ENCODE measurements at regions not wholly inside any gene's neighbourhood (a gene's known extent, or its start where the extent isn't known, plus 50 kb on each side); places are given as distances from the start of the nearest gene placed in this dataset.

DNA sequence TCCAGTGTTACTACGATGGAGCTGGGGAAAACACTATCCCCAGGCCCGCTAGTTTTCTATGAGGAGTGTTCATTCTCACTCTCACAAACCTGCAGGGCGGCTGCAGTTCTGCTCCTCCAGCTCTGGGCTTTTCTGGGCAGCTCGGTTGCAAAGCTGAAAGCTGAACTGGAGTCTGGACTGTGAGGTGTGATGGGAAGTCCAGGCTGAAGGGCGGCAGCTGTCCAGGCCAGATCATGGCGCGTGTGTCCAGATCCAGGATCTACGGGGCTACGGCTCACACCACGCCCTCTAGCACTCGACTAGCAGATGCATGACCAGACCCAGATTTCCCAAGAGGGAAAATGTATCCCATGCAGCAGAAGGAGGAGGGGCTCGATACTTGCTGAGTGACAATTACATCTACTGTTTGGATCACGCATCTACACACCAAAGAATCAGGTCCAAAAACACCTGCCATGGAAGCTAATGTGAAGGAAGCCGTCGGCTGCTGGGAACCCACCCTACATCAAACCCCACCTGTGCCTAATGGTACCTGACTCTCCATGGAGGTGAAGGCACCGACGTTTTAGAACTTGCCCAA lies 555.0 kb downstream of the BRD1 start:
- peaks cover 5% of the 10 kb centered on the region for H3K27me3 ChIP-seq (ENCODE audit: low read depth, low read length)

DNA sequence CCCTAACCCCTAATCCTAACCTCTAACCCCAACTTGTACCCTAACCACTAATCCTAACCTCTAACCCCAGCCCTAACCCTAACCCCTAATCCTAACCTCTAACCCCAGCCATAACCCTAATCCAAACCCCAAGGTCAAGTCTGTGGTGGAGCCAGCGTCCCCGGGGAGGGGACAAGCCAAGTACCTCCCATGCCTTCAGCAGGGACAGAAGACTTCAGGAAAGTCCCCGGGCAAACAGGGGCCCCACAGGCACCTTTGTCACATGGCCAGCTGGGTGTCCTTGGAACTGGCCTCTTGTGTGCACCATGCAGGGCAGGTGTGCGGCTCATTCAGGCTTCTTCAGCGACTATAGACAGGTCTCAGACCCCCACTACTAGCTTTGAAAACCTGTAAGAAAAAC lies 555.8 kb downstream of the BRD1 start:
- no peak overlapping the region for H3K4me3 ChIP-seq (ENCODE audit: low read depth in 1 of 2, low read length in 2 of 2)
- H3K4me1 ChIP-seq (ENCODE audit: control insufficient read depth in 1 of 2, insufficient read depth in 2 of 2, low read length in 2 of 2) = no peaks in the 10 kb centered on the region
- H3K36me3 ChIP-seq (ENCODE audit: control insufficient read depth in 1 of 2, insufficient read depth in 2 of 2, low read length in 2 of 2) = no peaks in the 10 kb centered on the region
- H3K27me3 ChIP-seq (ENCODE audit: low read depth, low read length) = peaks cover 5% of the 10 kb centered on the region
- H3K9me3 ChIP-seq (ENCODE audit: control insufficient read depth in 1 of 2, low read length in 2 of 2) = no peaks in the 10 kb centered on the region
- H3K27ac ChIP-seq (ENCODE audit: low read length) = no peak overlapping the region

More for the DNA sequence above, 555.0 kb downstream of the BRD1 start:
- Histone ChIP-seq H3K9me3 (ENCODE audit: control insufficient read depth in 1 of 2, low read length in 2 of 2) (no peaks in the 10 kb centered on the region), H3K27ac (ENCODE audit: low read length) (no peak overlapping the region), H3K4me3 (ENCODE audit: low read depth in 1 of 2, low read length in 2 of 2) (no peak overlapping the region), H3K4me1 (ENCODE audit: control insufficient read depth in 1 of 2, insufficient read depth in 2 of 2, low read length in 2 of 2) (no peaks in the 10 kb centered on the region), H3K36me3 (ENCODE audit: control insufficient read depth in 1 of 2, insufficient read depth in 2 of 2, low read length in 2 of 2) (no peaks in the 10 kb centered on the region)

DNA sequence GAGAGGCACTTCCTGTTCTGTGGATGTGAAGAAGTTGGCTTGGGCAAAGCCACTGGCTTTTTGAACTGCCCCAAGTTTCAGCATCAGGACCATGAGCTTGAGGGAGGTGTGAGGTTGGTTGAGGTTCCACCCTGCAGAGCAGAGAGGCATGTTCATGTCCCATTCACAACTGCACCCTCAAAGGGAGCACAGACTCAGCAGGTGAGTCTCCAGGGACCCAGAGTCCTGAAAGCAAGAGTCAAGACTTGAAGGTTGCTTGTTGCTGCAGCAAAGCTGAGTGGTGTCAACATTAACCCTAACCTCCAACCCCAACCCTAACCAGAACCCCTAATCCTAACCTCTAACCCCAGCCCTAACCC lies 556.3 kb downstream of the BRD1 start:
- no peak overlapping the region for H3K4me3 ChIP-seq (ENCODE audit: low read depth in 1 of 2, low read length in 2 of 2)
- H3K36me3 ChIP-seq (ENCODE audit: control insufficient read depth in 1 of 2, insufficient read depth in 2 of 2, low read length in 2 of 2) = no peaks in the 10 kb centered on the region
- H3K9me3 ChIP-seq (ENCODE audit: control insufficient read depth in 1 of 2, low read length in 2 of 2) = no peaks in the 10 kb centered on the region
- peaks cover 5% of the 10 kb centered on the region for H3K27me3 ChIP-seq (ENCODE audit: low read depth, low read length)
- no peak overlapping the region for H3K27ac ChIP-seq (ENCODE audit: low read length)
- H3K4me1 ChIP-seq (ENCODE audit: control insufficient read depth in 1 of 2, insufficient read depth in 2 of 2, low read length in 2 of 2) = no peaks in the 10 kb centered on the region

DNA sequence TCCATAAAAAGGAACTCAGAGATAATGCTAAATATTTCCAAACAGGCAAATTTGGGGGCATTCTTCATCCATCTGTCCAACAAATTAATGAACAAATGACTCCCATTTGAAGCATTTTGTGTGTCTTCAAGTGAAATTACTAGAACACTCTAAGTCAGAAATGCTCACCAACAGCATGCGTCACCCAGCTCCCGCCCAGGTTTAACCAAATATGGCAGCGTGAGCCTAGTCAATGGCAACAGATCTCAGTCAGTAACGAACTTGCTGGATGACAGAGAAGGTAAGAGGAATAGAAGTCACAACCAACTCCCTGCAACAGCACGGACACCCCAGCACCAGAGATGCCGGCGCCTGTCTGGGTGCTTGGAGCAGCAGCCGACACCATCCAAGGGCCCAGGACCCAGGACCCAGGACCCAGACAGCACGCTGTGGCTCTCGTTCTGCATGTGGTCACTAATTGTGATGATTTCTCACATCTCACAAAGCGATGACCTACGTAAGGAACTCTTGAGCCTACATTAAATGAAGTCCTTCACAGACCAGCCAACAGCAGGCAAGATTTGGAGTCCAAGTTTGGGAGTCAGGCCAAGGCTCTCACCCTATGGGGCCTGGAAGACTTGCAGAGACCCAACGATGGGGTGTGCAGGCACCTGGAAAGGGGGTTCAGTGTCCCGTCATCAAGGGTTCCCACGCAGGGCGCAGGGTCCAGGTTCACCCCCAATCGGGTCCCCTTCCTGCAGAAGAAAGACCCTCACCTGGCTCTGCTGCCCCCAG lies 556.9 kb downstream of the BRD1 start:
- no peaks in the 10 kb centered on the region for H3K4me1 ChIP-seq (ENCODE audit: control insufficient read depth in 1 of 2, insufficient read depth in 2 of 2, low read length in 2 of 2)
- peaks cover 5% of the 10 kb centered on the region for H3K27me3 ChIP-seq (ENCODE audit: low read depth, low read length)
- no peaks in the 10 kb centered on the region for H3K36me3 ChIP-seq (ENCODE audit: control insufficient read depth in 1 of 2, insufficient read depth in 2 of 2, low read length in 2 of 2)
- no peak overlapping the region for H3K4me3 ChIP-seq (ENCODE audit: low read depth in 1 of 2, low read length in 2 of 2)
- H3K27ac ChIP-seq (ENCODE audit: low read length) = no peak overlapping the region
- no peaks in the 10 kb centered on the region for H3K9me3 ChIP-seq (ENCODE audit: control insufficient read depth in 1 of 2, low read length in 2 of 2)

DNA sequence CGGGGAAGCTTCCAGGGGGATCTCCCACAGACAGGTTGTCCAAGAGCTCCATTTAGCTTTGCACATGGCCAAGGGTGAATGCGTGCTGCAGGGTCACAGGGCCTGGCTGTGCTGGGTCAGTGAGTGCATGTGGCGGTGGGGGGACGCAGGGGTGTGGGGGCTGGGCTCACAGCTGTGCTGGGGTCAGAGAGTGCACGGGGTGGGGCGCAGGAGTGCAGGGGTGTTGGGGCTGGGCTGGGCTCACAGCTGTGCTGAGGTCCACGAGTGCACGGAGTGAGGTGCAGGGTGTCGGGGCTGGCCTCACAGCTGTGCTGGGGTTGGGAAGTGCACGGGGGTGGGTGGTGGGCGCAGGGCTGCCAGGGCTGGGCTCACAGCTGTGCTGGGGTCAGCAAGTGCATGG lies 557.7 kb downstream of the BRD1 start:
- H3K27ac ChIP-seq (ENCODE audit: low read length) = no peak overlapping the region
- H3K4me1 ChIP-seq (ENCODE audit: control insufficient read depth in 1 of 2, insufficient read depth in 2 of 2, low read length in 2 of 2) = no peaks in the 10 kb centered on the region
- H3K36me3 ChIP-seq (ENCODE audit: control insufficient read depth in 1 of 2, insufficient read depth in 2 of 2, low read length in 2 of 2) = no peaks in the 10 kb centered on the region
- no peak overlapping the region for H3K4me3 ChIP-seq (ENCODE audit: low read depth in 1 of 2, low read length in 2 of 2)
- H3K9me3 ChIP-seq (ENCODE audit: control insufficient read depth in 1 of 2, low read length in 2 of 2) = no peaks in the 10 kb centered on the region
- peaks cover 5% of the 10 kb centered on the region for H3K27me3 ChIP-seq (ENCODE audit: low read depth, low read length)

DNA sequence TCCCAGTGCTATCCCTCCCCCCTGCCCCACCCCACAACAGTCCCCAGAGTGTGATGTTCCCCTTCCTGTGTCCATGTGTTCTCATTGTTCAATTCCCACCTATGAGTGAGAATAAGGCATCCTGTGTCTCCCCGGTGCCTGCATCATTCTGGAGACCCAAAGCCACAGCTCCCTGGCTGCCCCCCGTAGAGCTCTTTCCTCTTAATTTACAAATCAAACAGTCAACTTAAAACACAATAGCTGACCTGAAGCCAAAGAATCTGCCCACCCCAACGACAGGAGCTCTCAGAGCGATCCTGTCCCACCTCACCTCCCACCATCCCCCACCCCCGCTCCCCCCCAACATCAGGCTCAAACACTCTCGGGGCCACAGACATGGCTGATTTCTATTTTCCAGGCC lies 558.3 kb downstream of the BRD1 start:
- Histone ChIP-seq H3K9me3 (ENCODE audit: control insufficient read depth in 1 of 2, low read length in 2 of 2) (no peaks in the 10 kb centered on the region), H3K4me1 (ENCODE audit: control insufficient read depth in 1 of 2, insufficient read depth in 2 of 2, low read length in 2 of 2) (no peaks in the 10 kb centered on the region), H3K27ac (ENCODE audit: low read length) (no peak overlapping the region), H3K27me3 (ENCODE audit: low read depth, low read length) (peaks cover 5% of the 10 kb centered on the region), H3K4me3 (ENCODE audit: low read depth in 1 of 2, low read length in 2 of 2) (no peak overlapping the region), H3K36me3 (ENCODE audit: control insufficient read depth in 1 of 2, insufficient read depth in 2 of 2, low read length in 2 of 2) (no peaks in the 10 kb centered on the region)

DNA sequence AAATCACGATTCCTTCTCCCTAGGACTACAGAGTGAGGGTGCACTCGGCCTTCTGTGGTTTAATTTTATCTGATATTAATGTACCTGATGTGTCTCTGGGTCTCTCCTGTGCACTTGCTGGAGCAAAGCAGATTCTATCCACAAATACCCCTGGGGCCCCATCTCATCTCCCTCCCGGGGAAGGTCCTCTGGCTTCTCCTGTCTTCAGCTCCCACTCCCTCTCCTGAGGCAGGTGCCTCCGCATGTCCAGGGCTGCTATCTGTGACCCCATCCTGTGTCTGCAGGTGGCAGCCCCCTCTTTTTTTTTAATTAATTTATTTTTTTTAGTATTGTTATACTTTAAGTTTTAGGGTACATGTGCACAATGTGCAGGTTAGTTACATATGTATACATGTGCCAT lies 558.7 kb downstream of the BRD1 start:
- peaks cover 5% of the 10 kb centered on the region for H3K27me3 ChIP-seq (ENCODE audit: low read depth, low read length)
- H3K4me3 ChIP-seq (ENCODE audit: low read depth in 1 of 2, low read length in 2 of 2) = no peak overlapping the region
- H3K36me3 ChIP-seq (ENCODE audit: control insufficient read depth in 1 of 2, insufficient read depth in 2 of 2, low read length in 2 of 2) = no peaks in the 10 kb centered on the region
- no peak overlapping the region for H3K27ac ChIP-seq (ENCODE audit: low read length)
- H3K9me3 ChIP-seq (ENCODE audit: control insufficient read depth in 1 of 2, low read length in 2 of 2) = no peaks in the 10 kb centered on the region
- H3K4me1 ChIP-seq (ENCODE audit: control insufficient read depth in 1 of 2, insufficient read depth in 2 of 2, low read length in 2 of 2) = no peaks in the 10 kb centered on the region

DNA sequence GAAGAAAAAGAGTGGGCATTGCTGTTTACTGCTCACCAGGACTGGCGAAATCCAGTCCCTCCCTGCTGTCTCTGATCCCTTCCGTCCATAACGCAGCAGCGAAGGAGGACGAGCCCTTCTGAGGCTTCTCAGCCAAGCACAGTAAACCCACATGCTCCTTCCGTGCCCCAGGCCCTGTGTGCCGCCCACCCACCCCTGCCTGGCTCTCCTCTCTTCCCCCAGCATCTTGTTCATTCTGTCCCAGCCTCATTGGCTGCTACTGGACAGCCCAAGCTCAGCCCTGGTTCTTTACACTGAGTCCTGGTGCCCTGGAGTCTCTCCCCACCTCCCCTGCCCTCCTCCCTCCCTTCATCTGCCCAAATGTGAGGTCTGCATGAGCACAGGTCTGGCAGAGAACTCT lies 559.7 kb downstream of the BRD1 start:
- no peak overlapping the region for H3K27ac ChIP-seq (ENCODE audit: low read length)
- H3K4me3 ChIP-seq (ENCODE audit: low read depth in 1 of 2, low read length in 2 of 2) = no peak overlapping the region
- H3K36me3 ChIP-seq (ENCODE audit: control insufficient read depth in 1 of 2, insufficient read depth in 2 of 2, low read length in 2 of 2) = no peaks in the 10 kb centered on the region
- peaks cover 5% of the 10 kb centered on the region for H3K27me3 ChIP-seq (ENCODE audit: low read depth, low read length)
- H3K4me1 ChIP-seq (ENCODE audit: control insufficient read depth in 1 of 2, insufficient read depth in 2 of 2, low read length in 2 of 2) = no peaks in the 10 kb centered on the region
- no peaks in the 10 kb centered on the region for H3K9me3 ChIP-seq (ENCODE audit: control insufficient read depth in 1 of 2, low read length in 2 of 2)

DNA sequence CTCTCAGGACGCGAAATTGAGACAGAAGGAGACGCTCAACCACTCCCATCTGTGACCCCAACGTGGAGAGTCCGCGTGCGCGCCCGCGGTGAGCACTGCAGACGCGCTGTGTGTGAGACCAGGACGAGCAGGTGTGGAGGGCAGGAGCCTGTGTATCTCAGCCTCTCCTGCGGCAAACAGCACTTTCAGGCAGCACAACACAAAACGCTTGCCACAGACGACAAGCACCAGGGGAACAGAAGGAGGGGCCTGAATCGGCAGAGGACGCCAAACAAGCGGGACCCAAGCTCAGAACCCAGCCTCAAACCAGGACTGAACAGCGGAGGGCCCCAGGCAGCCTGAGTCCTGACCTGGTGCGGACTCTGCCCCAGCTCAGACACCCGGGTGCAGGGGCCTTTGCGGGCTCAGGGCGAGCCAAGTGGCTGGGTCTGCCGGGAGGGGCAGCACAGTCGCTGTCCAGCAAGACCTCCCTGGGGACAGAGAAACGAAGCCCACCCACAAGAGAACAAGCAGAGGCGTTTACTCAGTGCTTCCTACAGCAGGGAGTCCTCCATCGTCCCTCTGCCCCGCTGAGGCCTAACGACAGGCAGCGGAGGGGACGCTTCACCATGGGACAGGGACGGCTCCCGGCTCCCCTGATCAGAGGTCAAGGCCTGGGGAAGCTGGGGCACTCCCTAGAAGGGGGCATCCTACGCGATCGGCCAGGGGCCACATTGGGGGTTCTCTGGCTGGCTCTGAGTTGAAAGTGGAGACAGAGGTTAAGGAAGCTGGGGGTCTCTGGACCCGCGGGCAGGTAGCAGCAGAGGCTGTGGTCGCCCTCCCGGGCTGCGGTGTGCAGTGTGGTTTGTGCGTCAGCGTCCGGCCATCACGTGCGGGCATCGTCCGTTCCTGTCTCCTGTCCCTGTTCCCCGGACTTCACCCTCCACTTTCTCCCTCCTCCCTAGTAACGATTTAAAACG lies 560.8 kb downstream of the BRD1 start:
- peaks cover 4% of the 10 kb centered on the region for H3K27me3 ChIP-seq (ENCODE audit: low read depth, low read length)
- no peak overlapping the region for H3K27ac ChIP-seq (ENCODE audit: low read length)
- H3K4me3 ChIP-seq (ENCODE audit: low read depth in 1 of 2, low read length in 2 of 2) = no peak overlapping the region
- H3K9me3 ChIP-seq (ENCODE audit: control insufficient read depth in 1 of 2, low read length in 2 of 2) = no peaks in the 10 kb centered on the region
- H3K36me3 ChIP-seq (ENCODE audit: control insufficient read depth in 1 of 2, insufficient read depth in 2 of 2, low read length in 2 of 2) = no peaks in the 10 kb centered on the region
- no peaks in the 10 kb centered on the region for H3K4me1 ChIP-seq (ENCODE audit: control insufficient read depth in 1 of 2, insufficient read depth in 2 of 2, low read length in 2 of 2)

DNA sequence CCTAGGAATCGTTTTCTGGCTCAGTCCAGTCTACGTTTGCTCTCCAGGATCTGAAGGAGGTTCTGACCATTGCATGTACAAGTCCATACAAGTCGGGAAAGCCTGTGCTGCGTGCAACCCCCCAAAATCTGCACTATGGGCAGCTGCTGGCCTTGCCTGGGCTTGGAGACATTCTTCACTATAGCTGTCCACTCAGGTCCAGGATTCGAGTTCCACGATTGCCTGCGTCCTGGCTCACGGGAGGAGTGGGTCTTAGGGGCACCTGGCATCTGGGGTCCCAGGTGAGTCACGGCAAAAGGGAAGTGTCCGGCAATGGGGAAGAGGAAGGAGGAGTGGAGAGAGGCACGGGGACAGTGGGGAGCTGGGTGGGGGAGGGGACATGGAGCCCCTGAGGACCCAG lies 563.0 kb downstream of the BRD1 start:
- Histone ChIP-seq H3K27me3 (ENCODE audit: low read depth, low read length) (no peaks in the 10 kb centered on the region), H3K27ac (ENCODE audit: low read length) (no peak overlapping the region), H3K9me3 (ENCODE audit: control insufficient read depth in 1 of 2, low read length in 2 of 2) (no peaks in the 10 kb centered on the region), H3K36me3 (ENCODE audit: control insufficient read depth in 1 of 2, insufficient read depth in 2 of 2, low read length in 2 of 2) (no peaks in the 10 kb centered on the region), H3K4me3 (ENCODE audit: low read depth in 1 of 2, low read length in 2 of 2) (no peak overlapping the region), H3K4me1 (ENCODE audit: control insufficient read depth in 1 of 2, insufficient read depth in 2 of 2, low read length in 2 of 2) (no peaks in the 10 kb centered on the region)

DNA sequence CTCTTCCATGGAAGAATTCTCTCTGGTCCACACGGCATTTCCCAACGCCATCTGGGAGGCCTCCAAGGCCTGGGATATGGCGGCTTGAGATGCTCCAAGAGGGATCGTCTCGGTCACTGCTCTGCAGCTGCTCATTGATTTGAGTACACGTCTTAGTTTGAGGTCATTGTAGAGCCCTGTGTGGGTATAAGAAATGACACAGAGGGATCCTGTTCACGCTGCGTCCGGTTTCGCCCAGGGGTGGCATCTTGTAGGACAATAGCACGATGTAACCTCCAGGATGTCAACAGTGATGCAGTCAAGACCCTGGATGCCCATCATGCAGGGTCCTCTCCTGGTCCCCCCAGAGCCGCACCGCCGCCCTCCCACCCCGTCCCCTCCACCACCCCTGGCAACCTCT lies 564.6 kb downstream of the BRD1 start:
- Histone ChIP-seq H3K4me1 (ENCODE audit: control insufficient read depth in 1 of 2, insufficient read depth in 2 of 2, low read length in 2 of 2) (no peaks in the 10 kb centered on the region), H3K27ac (ENCODE audit: low read length) (no peak overlapping the region), H3K9me3 (ENCODE audit: control insufficient read depth in 1 of 2, low read length in 2 of 2) (no peaks in the 10 kb centered on the region), H3K36me3 (ENCODE audit: control insufficient read depth in 1 of 2, insufficient read depth in 2 of 2, low read length in 2 of 2) (no peaks in the 10 kb centered on the region), H3K27me3 (ENCODE audit: low read depth, low read length) (no peaks in the 10 kb centered on the region), H3K4me3 (ENCODE audit: low read depth in 1 of 2, low read length in 2 of 2) (no peak overlapping the region)

All from muscle layer of duodenum (tissue), 2 donors.